Vagina (tissue), 2 donors: ENCODE measurements at regions not wholly inside any gene's neighbourhood (a gene's known extent, or its start where the extent isn't known, plus 50 kb on each side); places are given as distances from the start of the nearest gene placed in this dataset.

Experiments
- CTCF ChIP-seq, 3 experiments: fragments of 450-650 bp in 2 of 3; fragments of 200-600 bp in 1 of 3; sonication (generic) in 1 of 3; IDR thresholded peaks; one replicate each; pipeline ENCODE4 v1.5.1; 2017 to 2019; ENCODE audit warnings: antibody characterized with exemption in 3 of 3, mild to moderate bottlenecking in 2 of 3, moderate library complexity in 2 of 3
- POLR2A ChIP-seq, 2 donors: fragments of 450-650 bp; IDR thresholded peaks; one replicate each; pipeline ENCODE4 v1.6.1; 2017; ENCODE audit warnings: antibody characterized with exemption in 2 of 2, mild to moderate bottlenecking in 2 of 2, moderate library complexity in 2 of 2
- POLR2AphosphoS5 ChIP-seq, 2 donors: sonication (generic); formaldehyde crosslinking; IDR thresholded peaks; one replicate each; pipeline ENCODE4 v1.9.0; 2017; ENCODE audit warnings: antibody characterized with exemption in 2 of 2, mild to moderate bottlenecking in 2 of 2, low read depth in 1 of 2; ENCODE audit not compliant: insufficient read depth in 1 of 2

- TF ChIP-seq CTCF (IDR thresholded peaks at IDR 0.05): no peak
- TF ChIP-seq POLR2A (IDR thresholded peaks at IDR 0.05): no peak
- no peak for TF ChIP-seq POLR2AphosphoS5 (IDR thresholded peaks at IDR 0.05; ENCODE audit: insufficient read depth in 1 of 2, low read depth in 1 of 2)
Measured at GRCh38 chr10:35950226-35950625, 308.1 kb upstream of the FZD8 start.
